ENCODE measurements at regions not wholly inside any gene's neighbourhood (a gene's known extent, or its start where the extent isn't known, plus 50 kb on each side); places are given as distances from the start of the nearest gene placed in this dataset.

GRCh38 chr10:110437761-110438341, 59.9 kb upstream of the DUSP5 start:
- TF ChIP-seq RAD21 (conservative IDR thresholded peaks at IDR 0.05) (no peak), CTCF (IDR thresholded peaks at IDR 0.05; ENCODE audit: poor library complexity, severe bottlenecking) (no peak), POLR2AphosphoS5 (IDR thresholded peaks at IDR 0.05) (no peak), MXI1 (conservative IDR thresholded peaks at IDR 0.05; ENCODE audit: poor library complexity, severe bottlenecking) (no peak), EP300 (conservative IDR thresholded peaks at IDR 0.05; ENCODE audit: poor library complexity, severe bottlenecking) (no peak), EZH2 (IDR thresholded peaks at IDR 0.05; ENCODE audit: borderline replicate concordance, insufficient read depth, low read length, poor library complexity, severe bottlenecking) (no peak)

Data from neural cell (in vitro differentiated cells).